NCI-H187 treated with DMSO at 0.1 percent for 48 hours (cell line): ENCODE measurements at regions not wholly inside any gene's neighbourhood (a gene's known extent, or its start where the extent isn't known, plus 50 kb on each side); places are given as distances from the start of the nearest gene placed in this dataset.

Experiments used
- DNase-seq: peaks from one replicate; lab custom pipeline; 2025; lab: John Stamatoyannopoulos, UW

DNA sequence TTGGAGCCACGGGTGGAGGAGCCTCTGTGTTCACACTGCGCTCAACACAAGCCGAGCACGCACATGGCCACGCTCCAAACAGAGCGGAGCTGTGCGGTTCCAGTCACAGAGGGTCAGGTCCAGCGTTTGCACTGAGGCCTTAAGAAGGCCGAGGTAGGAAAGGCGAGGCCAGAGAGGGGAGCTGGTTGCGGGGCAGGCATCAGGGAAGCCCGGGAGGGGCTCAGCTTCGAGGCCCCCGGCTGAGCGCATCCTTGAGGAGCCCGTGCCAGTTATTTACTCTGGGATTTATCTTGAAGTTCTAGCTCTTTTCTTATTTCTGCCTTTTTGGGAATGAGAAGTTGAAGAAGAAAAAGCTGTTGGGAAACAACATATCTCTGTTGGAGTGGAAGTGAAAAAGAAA is 140.8 kb downstream of the IRX1 start:
- DNase-seq, result no peak

DNA sequence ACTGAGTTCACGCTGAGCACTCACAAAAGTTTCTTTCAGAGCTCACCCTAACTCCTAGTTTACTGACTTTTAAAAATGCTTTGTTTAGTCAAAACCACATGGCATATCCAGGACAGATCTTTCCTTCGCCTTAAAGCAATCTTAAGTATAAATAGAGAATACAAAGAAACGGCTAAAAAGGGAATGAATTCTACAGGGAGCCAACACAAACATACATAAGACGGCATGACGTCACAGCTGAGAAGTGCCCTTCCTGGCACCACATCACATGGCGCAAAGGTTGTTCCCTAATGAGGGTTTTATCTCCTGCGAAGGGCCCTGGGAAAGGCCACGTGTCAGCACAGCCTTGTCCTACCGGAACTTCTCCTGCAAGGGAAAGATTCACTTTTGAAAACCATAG is 141.3 kb downstream of the IRX1 start:
- no peak for DNase-seq

DNA sequence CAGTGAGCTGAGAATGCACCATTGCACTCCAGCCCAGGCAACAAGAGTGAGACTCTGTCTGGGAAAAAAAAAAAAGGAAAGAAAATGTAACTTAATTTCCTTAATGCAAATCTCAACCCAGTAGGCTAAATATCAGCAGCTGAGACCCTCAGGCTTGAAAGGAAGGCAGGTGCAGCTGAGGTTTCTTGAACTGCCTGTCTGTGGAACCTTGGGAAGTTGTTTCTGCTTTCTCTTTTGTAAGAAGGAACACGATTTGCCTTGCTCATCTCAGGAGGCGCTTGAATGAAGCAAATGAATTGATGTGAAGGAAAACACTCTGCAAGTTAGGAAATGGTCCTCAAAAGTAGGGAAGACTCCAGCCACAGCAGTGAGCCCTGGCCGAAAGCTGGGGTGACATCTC is 143.3 kb downstream of the IRX1 start:
- DNase-seq, result no peak

- no peak for DNase-seq
Observed at GRCh38 chr5:3740546-3741373, 145.1 kb downstream of the IRX1 start.

GRCh38 chr5:3741374-3741770 is 145.7 kb downstream of the IRX1 start:
- no peak for DNase-seq

DNA sequence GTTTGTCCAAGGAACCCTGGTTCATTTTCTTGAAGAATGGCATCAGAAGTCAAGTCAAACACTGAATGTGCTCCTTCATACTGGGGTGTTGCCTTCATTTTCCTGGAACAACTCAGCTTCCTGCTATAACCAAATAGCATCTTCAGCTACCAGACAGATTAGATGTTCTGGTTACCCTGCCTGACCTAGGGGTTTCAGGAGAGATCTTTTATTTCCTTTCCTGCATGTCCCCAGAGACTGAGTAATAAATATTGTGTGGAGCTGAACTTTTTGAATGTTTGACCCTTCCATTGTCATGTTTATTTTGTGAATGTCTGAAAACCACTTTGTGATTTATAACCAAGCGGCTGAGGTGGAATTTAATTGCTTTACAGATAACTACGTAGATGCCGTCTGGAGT is 147.1 kb downstream of the IRX1 start:
- DNase-seq, result no peak

DNA sequence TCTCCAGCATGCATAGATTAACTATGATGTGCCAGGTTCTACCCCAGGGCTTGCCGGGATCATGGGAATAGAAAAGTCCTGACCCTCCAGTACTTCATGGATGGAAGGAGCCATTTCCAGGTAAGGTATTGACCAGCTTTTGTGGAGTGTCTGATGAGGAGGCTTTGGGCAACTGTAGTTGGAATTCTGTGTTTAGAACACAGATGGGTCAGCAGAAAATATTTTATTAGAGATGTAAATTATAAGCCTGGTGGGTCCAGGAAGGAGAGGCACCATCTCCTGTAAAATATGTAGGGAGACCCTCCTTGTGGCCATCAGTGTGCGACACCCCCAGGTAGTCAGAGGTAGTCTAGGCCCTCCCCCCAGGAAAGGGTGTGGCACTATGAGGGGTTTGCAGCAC is 156.2 kb downstream of the IRX1 start:
- DNase-seq, result no peak

DNA sequence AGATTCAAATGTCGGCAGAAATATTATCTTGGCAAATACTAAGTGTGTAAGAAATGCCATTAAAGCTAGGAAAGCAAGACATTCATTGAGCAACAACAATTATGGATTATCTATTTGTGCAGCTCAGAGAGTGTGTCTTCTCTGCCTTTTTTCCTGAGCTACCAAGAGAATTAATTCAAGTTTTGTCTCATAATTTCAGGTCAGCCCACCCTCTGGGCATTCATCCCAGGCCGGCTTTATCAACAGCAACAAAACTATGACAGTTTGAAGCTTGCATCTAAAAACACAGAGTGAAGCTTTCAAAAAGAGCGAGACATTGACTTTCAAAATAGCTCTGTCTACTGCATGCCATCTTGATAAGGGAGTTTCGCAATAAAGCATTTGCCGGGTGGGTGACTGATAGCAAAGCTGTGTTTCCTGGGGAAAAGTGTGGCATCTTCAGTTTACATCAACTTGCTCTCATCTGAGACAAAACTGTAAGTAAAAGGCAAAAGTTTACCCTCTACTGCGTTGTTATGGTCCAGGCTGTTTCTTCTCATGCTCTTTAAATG is 182.4 kb downstream of the IRX1 start:
- no peak for DNase-seq

- DNase-seq, result no peak
Observed at GRCh38 chr5:3778945-3779344, 183.3 kb downstream of the IRX1 start.

DNA sequence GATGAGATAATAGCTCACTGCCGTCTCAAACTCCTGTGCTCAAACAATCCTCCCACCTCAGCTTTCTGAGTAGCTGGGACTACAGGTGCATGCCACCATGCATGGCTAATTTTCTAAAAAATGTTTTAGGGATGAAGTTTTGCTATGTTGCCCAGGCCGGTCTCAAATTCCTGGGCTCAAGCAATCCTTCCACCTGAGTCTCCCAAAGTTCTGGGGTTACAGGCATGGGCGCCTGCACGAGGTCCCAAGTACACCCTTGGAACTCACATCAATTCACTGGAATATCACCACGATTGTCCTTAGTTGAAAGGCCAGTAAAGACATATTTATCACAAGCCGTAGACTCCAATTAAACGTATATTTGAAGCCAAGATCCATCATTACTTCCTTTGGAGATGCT is 184.6 kb downstream of the IRX1 start:
- DNase-seq, result no peak

DNA sequence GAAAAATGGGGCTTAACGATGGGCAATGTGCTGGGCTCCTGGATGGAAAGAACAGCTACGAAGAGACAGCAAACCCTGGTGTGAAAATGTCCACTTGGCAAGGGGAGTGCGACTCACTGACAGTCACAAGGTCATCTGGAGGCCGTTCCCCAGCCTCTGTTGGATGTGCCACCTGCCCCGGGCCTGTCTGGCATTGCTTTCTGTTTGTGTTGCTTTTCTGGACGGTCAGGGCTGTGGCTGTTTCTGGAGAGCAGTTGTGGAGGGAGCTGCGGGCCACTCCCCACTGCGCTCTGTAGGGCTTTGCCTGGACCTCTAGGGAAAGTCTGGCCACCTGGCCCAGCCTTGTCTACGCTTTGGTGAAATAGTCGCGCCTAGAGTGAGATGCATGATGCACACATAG is 185.3 kb downstream of the IRX1 start:
- DNase-seq, result no peak

GRCh38 chr5:3784854-3785253 is 189.2 kb downstream of the IRX1 start:
- no peak for DNase-seq

DNA sequence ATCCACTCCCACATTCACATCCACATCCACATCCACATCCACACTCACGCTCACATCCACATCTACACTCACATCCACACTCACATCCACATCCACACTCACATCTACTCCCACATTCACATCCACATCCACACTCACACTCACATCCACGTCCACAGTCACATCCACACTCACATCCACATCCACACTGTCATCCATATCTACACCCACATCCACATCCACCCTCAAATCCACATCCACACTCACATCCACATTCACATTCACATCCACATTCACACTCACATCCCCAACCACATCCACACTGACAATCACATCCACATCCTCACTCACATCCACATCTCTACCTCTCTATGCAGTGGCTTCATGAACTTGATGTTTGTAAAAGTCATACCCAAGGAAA is 190.5 kb downstream of the IRX1 start:
- no peak for DNase-seq

GRCh38 chr5:3786891-3787430 is 191.3 kb downstream of the IRX1 start:
- DNase-seq, result no peak

DNA sequence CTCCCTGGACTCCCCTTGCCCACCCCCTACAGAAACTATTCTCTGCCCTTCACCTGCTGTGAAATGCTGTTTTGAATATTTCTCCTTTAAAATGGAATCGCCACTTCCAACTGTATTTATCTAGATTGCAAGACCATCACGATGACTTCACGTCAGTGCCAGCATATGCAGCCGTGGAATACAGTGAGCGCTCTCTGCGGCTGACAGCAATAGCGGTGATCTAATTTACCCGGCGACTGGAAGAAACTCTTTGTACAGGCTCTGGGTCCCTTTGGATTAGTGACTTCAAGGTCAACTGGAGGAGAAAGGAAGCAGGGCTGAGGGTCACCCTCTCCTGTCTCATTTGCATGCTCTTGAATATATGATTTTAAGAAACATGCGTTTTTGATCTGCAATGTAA is 192.0 kb downstream of the IRX1 start:
- no peak for DNase-seq

DNA sequence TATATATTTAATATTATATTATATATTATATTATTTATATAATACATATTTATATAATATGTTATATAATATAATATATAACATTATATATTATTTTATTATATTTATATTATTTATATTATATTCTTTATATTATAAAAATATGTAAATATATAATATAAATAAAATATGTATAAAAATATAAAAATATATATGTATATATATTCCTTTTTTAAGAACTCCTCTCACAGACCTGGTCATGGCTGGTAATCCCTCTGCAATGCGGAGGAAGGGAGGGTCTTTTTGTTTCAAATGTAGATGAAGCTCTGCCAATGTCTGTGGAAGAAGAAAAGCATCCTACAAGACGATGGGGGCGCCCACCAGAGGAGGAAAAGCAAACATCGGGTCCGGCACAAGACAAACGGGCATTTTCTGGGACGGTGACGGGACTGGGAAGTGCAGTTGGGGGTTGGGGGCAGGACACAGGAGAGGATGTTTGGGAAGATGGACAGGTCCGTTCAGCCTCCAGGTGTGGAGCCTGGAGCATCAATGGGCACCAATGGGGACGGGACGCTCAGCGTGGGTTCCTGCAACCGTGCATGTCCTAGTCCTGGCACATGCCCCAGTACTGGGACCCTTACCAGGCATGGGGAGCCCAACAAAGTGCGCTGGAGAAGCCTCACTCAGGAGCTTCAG is 194.0 kb downstream of the IRX1 start:
- no peak for DNase-seq

GRCh38 chr5:3793162-3793561 is 197.5 kb downstream of the IRX1 start:
- DNase-seq, result no peak

DNA sequence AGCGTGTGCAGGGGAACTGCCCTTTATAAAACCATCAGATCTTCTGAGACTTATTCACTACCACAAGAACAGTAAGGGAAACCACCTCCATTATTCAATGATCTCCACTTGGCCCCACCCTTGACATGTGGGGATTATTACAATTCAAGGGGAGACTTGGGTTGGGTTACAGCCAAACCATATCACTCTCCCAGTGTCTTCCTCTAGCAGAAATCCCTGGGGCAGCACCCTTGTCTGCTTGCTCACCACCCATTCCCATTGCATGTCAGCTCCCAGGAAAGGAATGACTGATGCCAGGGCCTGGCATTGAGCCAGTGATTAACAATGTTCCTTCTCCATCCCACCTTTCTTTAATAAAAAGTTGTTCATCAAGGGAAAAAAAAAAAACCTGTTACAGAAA is 199.0 kb downstream of the IRX1 start:
- no peak for DNase-seq

DNA sequence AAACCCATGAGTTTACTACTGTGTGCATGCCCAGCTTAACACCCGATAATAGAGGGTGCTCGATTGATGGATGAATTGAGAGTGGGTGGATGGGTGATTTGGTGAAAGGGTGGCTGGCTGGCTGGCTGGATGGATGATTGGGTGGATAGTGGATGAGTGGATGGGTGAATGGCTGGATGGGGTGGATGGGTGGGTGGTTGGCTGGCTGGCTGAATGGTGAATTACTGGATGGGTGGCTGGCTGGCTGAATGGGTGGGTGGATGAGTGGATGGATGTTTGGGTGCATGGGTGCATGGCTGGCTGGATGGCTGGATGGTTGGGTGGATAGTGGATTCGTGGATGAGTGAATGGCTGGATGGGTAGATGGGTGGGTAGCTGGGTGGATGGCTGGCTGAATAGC is 201.1 kb downstream of the IRX1 start:
- DNase-seq, result no peak

DNA sequence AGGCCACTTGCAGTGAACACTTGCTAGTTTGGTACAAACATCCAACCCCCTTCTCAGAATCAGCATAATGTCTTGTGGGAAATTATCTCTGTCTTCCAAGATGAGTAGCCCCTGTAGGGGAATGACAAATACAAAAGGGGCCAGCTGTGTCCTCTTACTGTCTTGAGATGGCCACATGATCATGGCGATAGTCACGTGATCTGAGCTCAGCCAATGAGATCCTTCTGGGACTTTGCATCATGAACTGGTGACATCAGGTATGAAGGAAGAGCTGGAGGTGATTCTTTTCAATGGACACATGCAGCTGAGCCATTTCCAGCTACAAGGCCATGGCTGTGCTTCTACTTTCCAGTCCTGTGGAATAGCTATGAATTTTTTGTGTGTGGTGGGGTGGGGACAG is 206.3 kb downstream of the IRX1 start:
- DNase-seq, result no peak

DNA sequence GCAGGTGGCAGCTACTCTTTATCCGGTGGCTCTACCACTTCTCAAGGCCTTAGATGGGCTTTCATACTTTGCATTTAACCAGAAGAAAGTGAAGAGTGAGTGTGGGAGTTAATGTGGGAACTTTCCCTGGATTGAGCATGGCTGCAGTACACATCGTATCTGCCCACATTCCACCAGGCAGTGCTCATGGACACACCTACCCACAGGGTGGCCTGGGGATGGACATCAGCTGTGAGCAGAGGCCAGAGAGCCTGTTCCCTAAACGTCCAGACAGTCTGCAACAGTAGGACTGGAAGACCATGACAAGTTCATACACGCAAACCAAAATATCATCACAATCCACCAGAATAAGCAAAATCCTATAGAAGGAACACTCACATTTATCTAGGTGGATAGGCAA is 213.8 kb downstream of the IRX1 start:
- no peak for DNase-seq

GRCh38 chr5:3811116-3811515 is 215.5 kb downstream of the IRX1 start:
- no peak for DNase-seq

DNA sequence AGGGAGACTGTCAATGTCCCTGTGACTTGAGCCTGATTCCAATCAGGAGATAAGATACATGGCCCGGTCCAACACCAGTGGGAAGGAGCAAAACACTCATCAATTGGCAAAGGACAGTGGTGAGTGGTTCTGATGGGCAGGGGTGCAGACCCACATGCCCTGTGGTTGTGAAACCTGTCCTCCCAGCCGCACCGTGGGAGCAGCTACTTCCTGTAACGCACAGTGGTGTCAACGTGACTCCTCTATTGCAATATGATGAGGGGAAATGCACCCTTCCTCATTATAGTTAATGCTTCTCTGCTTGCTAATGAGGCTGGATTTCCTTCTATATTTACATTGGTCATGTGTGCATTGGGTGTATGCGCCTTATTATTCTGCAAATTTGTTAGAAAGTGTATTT is 223.0 kb downstream of the IRX1 start:
- DNase-seq, result no peak
